Suprapubic skin (tissue), 4 donors: ENCODE measurements at regions not wholly inside any gene's neighbourhood (a gene's known extent, or its start where the extent isn't known, plus 50 kb on each side); places are given as distances from the start of the nearest gene placed in this dataset.
"Not testable (repeated sequence)": the region's sequence is repeated elsewhere in the genome, so short reads cannot be mapped to it uniquely, and the experiment has no call there.

Experiments
- DNase-seq, 2 donors: peaks; one replicate each; pipeline ENCODE4 v3.0.0-alpha.2; 2019; ENCODE audit warnings: low spot score in 2 of 2
- H3K27ac ChIP-seq: fragments of 200-600 bp; sonication (generic); one replicate; pipeline ENCODE4 v1.5.1; 2019
- H3K27me3 ChIP-seq: fragments of 200-600 bp; sonication (generic); one replicate; pipeline ENCODE4 v1.5.1; 2019
- H3K36me3 ChIP-seq: fragments of 200-600 bp; sonication (generic); one replicate; pipeline ENCODE4 v1.5.1; 2019
- H3K4me1 ChIP-seq: fragments of 200-600 bp; sonication (generic); one replicate; pipeline ENCODE4 v1.5.1; 2019
- H3K4me3 ChIP-seq: fragments of 200-600 bp; sonication (generic); one replicate; pipeline ENCODE4 v1.5.1; 2019; ENCODE audit warnings: mild to moderate bottlenecking
- H3K9me3 ChIP-seq: fragments of 200-600 bp; sonication (generic); one replicate; pipeline ENCODE4 v1.5.1; 2019
- CTCF ChIP-seq, 2 donors: fragments of 200-600 bp in 1 of 2; fragments of 450-650 bp in 1 of 2; sonication (generic) in 1 of 2; IDR thresholded peaks; one replicate each; pipeline ENCODE4 v1.5.1; 2016 to 2019; ENCODE audit warnings: antibody characterized with exemption in 2 of 2, mild to moderate bottlenecking in 1 of 2, moderate library complexity in 1 of 2
- EP300 ChIP-seq: sonication (generic); formaldehyde crosslinking; IDR thresholded peaks from one replicate; pipeline ENCODE4 v1.6.1; 2017; ENCODE audit warnings: antibody characterized with exemption
- POLR2A ChIP-seq, 2 donors: fragments of 450-650 bp; IDR thresholded peaks; one replicate each; pipeline ENCODE4 v1.6.1; 2017; ENCODE audit warnings: antibody characterized with exemption in 2 of 2, mild to moderate bottlenecking in 2 of 2, moderate library complexity in 2 of 2
- POLR2AphosphoS5 ChIP-seq, 3 donors: sonication (generic); formaldehyde crosslinking; IDR thresholded peaks; one replicate each; pipeline ENCODE4 v1.6.1; 2017; ENCODE audit warnings: antibody characterized with exemption in 3 of 3
- WGBS: methylation state at CpG from one replicate; pipeline ENCODE4 v1.1.5; 2018; 5-methylcytosine and 5-hydroxymethylcytosine counted together

GRCh38 chr15:20345401-20345958, 196.1 kb downstream of the GOLGA6L6 start:
- no peaks in the 10 kb centered on the region for H3K4me1 ChIP-seq
- H3K27ac ChIP-seq, result no peak overlapping the region
- no peak overlapping the region for H3K4me3 ChIP-seq
- no peaks in the 10 kb centered on the region for H3K27me3 ChIP-seq
- H3K36me3 ChIP-seq, result no peaks in the 10 kb centered on the region
- 75% methylated on average over 6 of the region's 7 CpGs for WGBS
- peak in 1 of 2 donors; percentile 49 for DNase-seq
- no peak for TF ChIP-seq CTCF (IDR thresholded peaks at IDR 0.05)
- TF ChIP-seq POLR2A (IDR thresholded peaks at IDR 0.05), result no peak
- no peak for TF ChIP-seq EP300
- TF ChIP-seq POLR2AphosphoS5 (IDR thresholded peaks at IDR 0.05), result no peak
- H3K9me3 ChIP-seq, result peaks cover 27% of the 10 kb centered on the region

GRCh38 chr15:20344601-20345400, 196.8 kb downstream of the GOLGA6L6 start:
- no peak overlapping the region for H3K4me3 ChIP-seq
- no peak overlapping the region for H3K27ac ChIP-seq
- WGBS, result 82% methylated on average over 12 of the region's 12 CpGs
- peak; percentile 60 to 78 for DNase-seq
- TF ChIP-seq EP300 (no peak), CTCF (IDR thresholded peaks at IDR 0.05) (no peak), POLR2AphosphoS5 (IDR thresholded peaks at IDR 0.05) (no peak), POLR2A (IDR thresholded peaks at IDR 0.05) (no peak)
- H3K27me3 ChIP-seq, result no peaks in the 10 kb centered on the region
- H3K9me3 ChIP-seq, result peaks cover 32% of the 10 kb centered on the region
- no peaks in the 10 kb centered on the region for H3K36me3 ChIP-seq
- H3K4me1 ChIP-seq, result no peaks in the 10 kb centered on the region

DNA sequence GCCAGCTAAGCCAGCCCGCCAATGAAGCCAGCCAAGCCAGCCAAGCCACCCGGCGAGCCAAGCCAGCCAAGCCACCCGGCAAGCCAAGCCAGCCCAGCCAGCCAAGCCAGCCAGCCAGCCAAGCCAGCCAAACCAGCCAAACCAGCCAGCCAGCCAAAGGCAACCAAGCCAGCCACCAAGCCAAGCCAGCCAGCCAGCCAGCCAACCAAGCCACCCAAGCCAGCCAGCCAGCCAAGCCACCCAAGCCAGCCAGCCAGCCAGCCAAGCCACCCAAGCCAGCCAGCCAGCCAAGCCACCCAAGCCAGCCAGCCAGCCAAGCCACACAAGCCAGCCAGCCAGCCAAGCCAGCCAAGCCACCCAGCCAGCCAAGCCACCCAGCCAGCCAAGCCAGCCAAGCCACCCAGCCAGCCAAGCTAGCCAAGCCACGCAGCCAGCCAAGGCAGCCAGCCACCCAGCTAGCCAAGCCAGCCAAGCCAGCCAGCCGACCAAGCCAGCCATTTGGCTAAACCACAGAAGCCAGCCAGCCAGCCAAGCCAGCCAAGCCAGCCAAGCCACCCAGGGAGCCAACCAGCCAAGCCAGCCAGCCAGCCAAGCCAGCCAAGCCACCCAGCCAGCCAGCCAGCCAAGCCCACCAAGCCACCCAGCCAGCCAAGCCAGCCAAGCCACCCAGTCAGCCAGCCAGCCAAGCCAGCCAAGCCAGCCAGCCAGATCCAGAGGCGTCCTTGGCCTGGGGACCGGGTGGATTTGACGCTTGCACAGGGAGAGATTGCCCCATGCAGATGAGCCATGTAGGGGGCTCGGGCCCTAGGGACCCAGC, 198.0 kb downstream of the GOLGA6L6 start:
- DNase-seq, result peak; percentile 69 to 85
- not testable (repeated sequence) for H3K36me3 ChIP-seq, H3K4me1 ChIP-seq, H3K4me3 ChIP-seq, H3K27me3 ChIP-seq, H3K27ac ChIP-seq
- H3K9me3 ChIP-seq, result peaks cover 32% of the 10 kb centered on the region
- 76% methylated on average over 9 of the region's 10 CpGs for WGBS

DNA sequence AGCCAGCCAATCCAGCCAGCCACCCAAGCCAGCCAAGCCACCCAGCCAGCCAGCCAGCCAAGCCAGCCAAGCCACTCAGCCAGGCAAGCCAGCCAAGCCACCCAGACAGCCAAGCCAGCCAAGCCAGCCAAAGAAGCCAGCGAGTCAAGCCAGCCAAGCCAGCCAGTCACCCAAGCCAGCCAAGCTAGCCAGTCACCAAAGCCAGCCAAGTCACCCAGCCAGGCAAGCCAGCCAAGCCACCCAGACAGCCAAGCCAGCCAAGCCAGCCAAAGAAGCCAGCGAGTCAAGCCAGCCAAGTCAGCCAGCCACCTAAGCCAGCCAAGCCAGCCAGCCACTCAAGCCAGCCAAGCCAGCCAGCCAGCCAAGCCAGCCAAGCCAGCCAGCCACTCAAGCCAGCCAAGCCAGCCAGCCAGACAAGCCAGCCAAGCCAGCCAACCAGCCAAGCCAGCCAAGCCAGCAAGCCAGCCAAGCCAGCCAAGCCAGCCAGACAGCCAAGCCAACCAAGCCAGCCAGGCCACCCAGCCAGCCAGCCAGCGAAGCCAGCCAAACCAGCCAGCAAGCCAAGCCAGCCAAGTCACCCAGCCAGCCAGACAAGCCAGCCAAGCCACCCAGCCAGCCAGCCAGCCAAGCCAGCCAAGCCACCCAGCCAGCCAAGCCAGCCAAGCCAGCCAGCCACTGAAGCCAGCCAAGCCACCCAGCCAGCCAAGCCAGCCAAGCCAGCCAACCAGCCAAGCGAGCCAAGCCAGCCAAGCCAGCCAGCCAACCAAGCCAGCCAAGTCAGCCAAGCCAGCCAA, 198.8 kb downstream of the GOLGA6L6 start:
- WGBS, result 46% methylated on average over 4 of the region's 4 CpGs
- not testable (repeated sequence) for H3K27ac ChIP-seq, H3K36me3 ChIP-seq, H3K27me3 ChIP-seq, H3K4me3 ChIP-seq, H3K4me1 ChIP-seq
- peak; percentile 68 to 82 for DNase-seq
- peaks cover 32% of the 10 kb centered on the region for H3K9me3 ChIP-seq

- Histone ChIP-seq H3K9me3 (peaks cover 30% of the 10 kb centered on the region), H3K27ac (no peak overlapping the region), H3K4me3 (no peak overlapping the region), H3K4me1 (no peaks in the 10 kb centered on the region), H3K36me3 (no peaks in the 10 kb centered on the region), H3K27me3 (no peaks in the 10 kb centered on the region)
- 42% methylated on average over 5 of the region's 5 CpGs for WGBS
- DNase-seq, result peak; percentile 96 to 98
- no peak for TF ChIP-seq EP300
- no peak for TF ChIP-seq POLR2AphosphoS5 (IDR thresholded peaks at IDR 0.05)
- no peak for TF ChIP-seq CTCF (IDR thresholded peaks at IDR 0.05)
- TF ChIP-seq POLR2A (IDR thresholded peaks at IDR 0.05), result no peak
These were observed 199.5 kb downstream of the GOLGA6L6 start for GRCh38 chr15:20341901-20342600.
